ENCODE measurements at regions not wholly inside any gene's neighbourhood (a gene's known extent, or its start where the extent isn't known, plus 50 kb on each side); places are given as distances from the start of the nearest gene placed in this dataset.
"Not testable (repeated sequence)": the region's sequence is repeated elsewhere in the genome, so short reads cannot be mapped to it uniquely, and the experiment has no call there.

DNA sequence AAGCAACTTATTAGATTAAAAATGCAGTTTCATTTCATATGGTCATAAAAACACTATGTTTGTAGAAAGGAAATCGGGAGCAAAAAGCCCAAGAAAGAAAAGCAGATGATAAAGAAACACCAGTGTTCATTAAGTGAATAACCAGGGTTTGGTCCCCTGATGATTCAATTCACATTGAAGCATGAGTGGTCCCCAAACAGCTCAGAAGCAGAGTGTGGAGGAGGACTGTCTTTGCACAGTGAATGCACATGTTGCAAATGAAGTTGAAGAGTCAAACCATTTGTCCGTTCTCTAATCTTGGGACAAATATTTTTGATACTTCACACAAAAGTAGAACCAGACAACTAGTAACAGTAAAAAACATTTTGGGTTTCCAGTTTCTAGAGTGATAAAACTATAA is 117.5 kb upstream of the CBLB start:
- TF ChIP-seq, protein P1, sequence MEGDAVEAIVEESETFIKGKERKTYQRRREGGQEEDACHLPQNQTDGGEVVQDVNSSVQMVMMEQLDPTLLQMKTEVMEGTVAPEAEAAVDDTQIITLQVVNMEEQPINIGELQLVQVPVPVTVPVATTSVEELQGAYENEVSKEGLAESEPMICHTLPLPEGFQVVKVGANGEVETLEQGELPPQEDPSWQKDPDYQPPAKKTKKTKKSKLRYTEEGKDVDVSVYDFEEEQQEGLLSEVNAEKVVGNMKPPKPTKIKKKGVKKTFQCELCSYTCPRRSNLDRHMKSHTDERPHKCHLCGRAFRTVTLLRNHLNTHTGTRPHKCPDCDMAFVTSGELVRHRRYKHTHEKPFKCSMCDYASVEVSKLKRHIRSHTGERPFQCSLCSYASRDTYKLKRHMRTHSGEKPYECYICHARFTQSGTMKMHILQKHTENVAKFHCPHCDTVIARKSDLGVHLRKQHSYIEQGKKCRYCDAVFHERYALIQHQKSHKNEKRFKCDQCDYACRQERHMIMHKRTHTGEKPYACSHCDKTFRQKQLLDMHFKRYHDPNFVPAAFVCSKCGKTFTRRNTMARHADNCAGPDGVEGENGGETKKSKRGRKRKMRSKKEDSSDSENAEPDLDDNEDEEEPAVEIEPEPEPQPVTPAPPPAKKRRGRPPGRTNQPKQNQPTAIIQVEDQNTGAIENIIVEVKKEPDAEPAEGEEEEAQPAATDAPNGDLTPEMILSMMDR (IDR thresholded peaks at IDR 0.05; ENCODE audit: poor library complexity): not testable (repeated sequence)
- TF ChIP-seq EZH2 (IDR thresholded peaks at IDR 0.05; ENCODE audit: borderline replicate concordance); EZH2phosphoT487 (IDR thresholded peaks at IDR 0.05; ENCODE audit: low read depth, severe bottlenecking, unreplicated experiment): not testable (repeated sequence)
